Panc1 (cell line): ENCODE measurements at regions not wholly inside any gene's neighbourhood (a gene's known extent, or its start where the extent isn't known, plus 50 kb on each side); places are given as distances from the start of the nearest gene placed in this dataset.

ENCODE experiments used
- CTCF ChIP-seq: fragments of 450-650 bp; IDR thresholded peaks from 2 replicates; pipeline ENCODE4 v1.5.1; 2017; ENCODE audit warnings: mild to moderate bottlenecking
- POLR2AphosphoS5 ChIP-seq: IDR thresholded peaks from 2 replicates; pipeline ENCODE4 v1.6.1; 2012; ENCODE audit warnings: mild to moderate bottlenecking, low read depth, low read length, moderate library complexity

- TF ChIP-seq POLR2AphosphoS5 (no peak), CTCF (no peak)
Measured at GRCh38 chr9:82745919-82746318, 317.0 kb downstream of the RASEF start.
